G401.6 (cell line): ENCODE measurements at regions not wholly inside any gene's neighbourhood (a gene's known extent, or its start where the extent isn't known, plus 50 kb on each side); places are given as distances from the start of the nearest gene placed in this dataset.
"Not testable (repeated sequence)": the region's sequence is repeated elsewhere in the genome, so short reads cannot be mapped to it uniquely, and the experiment has no call there.

ENCODE experiments used
- FAIRE-seq: peaks from 2 replicates; lab custom pipeline; 2012; peaks lifted over from hg19 to GRCh38; lab: Jason Lieb, UNC

DNA sequence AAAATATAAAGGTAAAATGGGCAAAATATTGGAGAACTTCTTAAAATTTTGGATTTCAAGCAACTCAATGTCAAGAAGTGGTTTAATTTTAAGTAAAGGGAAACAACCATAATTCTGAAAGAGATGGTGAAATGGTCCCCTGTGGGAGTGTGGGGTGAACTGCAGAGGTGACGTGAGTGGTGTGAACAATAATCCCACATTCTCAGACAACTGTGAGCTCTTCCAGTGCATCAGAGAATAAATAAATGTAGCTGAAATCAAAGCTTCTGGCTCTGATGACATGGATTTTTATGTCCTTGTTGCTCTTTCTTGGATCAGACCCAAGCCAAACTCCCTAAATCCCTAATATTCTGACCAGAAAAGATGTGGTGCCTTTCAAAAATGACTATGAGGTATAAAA lies 672.7 kb downstream of the ZEB2 start:
- FAIRE-seq, result no peak

DNA sequence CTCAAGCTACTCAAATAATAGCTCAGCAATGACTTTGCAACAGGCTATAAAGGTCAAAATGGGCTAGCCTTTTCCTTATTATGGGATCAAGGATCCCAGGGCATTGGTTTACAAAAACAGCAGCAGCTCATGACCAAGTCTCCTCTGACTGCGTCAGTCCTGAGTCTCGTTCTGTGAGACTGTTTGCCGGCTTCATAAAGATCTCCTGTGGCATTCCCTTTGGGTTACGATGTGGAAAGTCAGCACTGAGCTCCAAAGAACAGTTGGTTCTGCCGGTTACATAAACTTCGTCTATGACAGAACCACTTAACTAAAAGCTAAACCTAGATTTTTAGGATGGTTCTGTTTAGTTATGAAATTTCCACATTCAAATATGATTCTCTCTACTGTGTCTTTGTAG lies 674.9 kb downstream of the ZEB2 start:
- FAIRE-seq, result no peak

DNA sequence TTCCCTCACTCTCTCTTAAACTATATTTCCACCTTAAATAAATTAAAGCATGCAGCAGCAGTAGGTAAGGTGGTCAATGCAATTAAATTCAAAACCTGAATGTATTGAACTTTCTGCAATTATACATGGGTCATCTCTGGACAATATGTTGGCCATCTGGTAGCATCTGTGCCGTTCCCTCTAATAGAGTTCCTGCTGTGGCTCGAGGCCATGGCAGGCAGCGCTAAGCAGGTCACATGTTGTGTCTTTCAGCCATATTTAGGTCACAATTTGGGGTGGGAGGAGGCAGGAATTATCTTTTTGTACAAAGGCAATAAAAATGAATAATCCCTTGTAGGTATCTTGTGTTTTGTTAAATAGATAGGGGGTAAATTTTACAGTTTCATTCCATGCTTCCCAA lies 676.2 kb downstream of the ZEB2 start:
- no peak for FAIRE-seq

DNA sequence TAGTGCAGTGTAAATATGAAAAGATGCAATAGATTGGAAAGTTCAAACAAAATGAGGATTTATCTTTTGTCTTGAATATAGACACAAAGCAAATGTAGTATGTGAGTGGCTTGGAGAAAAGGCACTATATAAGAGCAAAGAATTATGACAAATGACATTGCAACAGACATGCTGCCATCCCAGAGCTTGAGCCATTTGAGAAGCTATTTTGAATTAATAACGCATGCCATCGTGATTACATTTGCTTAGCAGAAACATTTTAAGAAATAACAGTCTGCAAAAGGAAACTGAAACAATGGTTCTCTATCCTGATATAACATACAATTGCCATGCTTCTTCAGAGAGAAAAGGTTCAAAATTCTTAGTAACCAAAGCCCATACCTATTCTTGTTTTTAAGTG lies 677.1 kb downstream of the ZEB2 start:
- no peak for FAIRE-seq

DNA sequence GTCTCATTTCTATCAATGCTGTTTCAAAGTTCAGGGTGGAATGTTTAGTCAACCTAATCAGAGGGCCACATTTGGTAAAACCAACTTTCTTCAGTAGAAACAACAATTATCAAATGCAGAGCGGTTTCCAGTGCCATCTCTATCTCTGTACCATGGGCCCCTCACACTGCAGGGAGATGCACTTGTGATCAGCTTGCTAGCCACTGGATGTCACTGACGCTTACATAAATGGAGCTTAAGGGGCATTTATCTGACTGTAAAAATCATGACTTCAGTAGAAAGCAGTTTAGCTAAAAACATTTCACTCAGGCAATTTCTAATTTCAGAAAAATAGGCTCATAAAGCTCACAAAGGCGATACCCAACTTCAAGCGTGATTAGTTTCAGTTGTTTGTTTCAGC lies 678.0 kb downstream of the ZEB2 start:
- no peak for FAIRE-seq

DNA sequence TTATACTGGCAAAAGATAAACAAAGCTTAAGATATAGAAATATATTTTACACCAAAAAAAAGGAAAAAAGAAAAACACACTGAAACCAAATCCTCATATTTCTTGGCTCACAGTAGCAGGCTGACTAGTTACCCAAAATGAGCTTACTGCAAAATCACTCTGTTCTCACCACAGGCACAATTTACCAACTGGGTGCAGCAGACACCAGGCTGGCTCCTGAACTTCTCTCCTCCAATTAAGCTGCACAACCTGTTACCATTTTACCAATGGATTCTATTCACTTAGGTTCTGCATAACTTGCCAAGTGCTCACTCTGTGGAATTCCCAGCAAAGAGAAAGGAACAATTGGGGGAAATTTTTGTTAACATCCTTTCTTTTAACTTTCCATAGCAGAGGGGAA lies 679.3 kb downstream of the ZEB2 start:
- FAIRE-seq, result no peak

DNA sequence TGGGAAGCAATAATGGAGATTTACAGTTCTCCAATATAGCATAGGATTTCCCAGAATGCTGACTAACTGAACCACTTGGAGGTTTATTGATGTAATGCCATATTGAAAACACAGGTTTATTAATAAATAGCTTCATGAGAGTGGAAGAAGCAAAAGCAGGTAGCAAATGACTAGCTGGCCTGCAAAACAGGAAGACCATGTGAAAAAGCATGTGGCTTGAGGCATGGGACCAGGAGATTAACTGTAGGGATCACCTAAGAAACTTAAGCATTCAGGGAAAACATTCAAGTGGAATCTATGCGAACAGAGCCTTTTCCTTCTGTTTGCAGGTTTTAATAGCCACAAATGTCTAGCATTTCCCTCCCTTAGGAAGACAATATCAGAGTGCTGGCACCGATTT lies 679.7 kb downstream of the ZEB2 start:
- FAIRE-seq, result no peak

DNA sequence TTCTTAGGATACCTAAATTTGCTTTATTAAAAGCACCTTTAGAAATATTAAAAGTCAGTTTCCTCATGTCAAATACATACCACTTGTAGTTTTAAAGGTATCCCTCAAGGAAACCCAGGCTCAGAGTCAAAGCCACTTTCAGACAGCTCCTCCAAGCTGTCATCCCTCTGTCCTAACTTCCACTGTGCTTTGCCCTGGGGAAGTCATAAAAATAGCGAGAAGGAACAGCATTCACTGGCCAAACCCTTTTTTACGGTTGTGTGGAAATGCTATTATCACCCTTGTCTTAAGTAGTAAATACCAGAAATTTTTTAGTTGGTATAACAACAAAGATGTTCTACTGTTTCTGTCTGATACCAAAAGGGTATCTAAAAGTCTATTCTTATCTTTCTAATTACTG lies 680.5 kb downstream of the ZEB2 start:
- no peak for FAIRE-seq

DNA sequence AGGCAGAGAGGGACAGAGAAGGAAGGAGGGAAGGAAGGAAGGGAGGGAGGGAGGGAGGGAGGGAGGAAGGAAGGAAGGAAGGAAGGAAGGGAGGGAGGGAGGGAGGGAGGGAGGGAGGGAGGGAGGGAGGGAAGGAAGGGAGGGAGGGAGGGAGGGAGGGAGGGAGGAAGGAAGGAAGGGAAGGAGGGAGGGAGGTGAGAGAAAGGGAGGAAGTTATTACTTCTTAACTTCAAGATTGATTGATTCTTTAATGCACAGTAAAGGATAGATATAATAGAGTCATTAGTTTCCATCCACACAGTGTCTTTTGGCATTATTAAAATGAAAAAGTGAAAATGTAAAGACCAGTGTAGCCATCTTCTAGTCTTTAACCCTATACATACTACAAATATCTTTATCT lies 682.9 kb downstream of the ZEB2 start:
- not testable (repeated sequence) for FAIRE-seq

DNA sequence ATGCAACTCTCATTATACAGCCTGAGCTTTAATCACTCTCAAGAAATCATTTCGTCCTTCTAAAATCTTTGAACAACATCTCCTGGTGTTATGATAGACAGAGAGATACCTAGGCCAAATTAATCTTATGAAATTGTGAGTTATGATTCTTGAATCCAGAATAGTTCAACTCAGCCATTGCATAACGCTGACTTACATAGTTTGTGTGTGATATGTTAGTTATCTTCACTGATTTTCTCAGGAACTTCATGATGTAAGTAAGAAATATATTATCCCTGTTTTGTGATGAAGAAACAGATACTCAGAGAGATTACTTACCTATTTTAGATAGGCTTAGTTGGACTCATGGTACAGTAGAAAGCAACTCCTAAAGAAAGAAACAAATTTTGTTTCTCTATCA lies 684.4 kb downstream of the ZEB2 start:
- FAIRE-seq, result no peak

DNA sequence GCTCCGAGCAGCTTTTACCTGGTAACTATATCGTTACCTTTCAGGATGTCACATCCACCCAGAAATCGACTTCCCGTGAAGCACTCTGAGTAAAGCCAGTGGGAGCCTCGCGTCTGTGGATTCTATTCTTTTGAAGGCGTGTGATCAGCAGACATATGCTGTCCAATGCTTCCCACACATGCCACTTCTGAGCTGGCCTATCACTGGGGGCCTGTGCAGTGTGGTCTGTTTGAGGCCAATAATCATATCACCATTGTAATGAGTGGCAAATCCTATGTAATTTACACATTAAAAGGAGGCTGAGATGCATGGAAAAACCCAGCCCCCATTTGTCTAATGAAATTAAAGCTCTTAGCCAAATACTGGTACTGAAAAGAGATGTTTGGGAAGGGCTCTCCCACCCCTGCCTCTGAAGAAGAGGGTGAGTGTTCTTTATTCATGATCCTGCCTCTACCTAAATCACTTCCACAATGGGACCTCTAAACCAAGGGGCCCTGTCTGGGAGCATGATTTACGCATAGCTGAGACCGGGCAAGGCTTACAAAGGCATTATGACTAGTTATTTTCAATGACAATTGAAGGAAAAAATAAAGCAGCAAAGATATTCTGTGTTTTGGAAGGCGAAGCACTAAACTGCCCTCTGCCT lies 686.8 kb downstream of the ZEB2 start:
- no peak for FAIRE-seq

DNA sequence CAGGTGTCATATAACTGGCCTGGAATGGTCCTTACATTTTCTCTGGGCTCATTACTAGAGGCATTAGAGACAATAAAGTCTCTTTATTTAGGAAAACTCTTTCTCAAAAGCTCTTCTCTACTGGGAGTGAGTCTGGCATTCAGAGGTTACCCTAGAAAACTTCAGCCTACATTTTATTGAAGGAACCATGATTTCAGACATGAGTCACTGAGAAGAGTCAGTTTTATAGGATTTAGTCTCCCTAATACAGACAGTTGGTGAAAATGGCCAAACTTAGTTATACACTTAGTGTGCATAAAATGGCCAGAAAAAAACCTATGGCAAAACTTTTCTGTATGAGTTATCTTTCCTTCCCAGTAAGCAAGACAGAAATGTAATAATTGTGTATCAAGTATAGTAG lies 689.4 kb downstream of the ZEB2 start:
- no peak for FAIRE-seq

DNA sequence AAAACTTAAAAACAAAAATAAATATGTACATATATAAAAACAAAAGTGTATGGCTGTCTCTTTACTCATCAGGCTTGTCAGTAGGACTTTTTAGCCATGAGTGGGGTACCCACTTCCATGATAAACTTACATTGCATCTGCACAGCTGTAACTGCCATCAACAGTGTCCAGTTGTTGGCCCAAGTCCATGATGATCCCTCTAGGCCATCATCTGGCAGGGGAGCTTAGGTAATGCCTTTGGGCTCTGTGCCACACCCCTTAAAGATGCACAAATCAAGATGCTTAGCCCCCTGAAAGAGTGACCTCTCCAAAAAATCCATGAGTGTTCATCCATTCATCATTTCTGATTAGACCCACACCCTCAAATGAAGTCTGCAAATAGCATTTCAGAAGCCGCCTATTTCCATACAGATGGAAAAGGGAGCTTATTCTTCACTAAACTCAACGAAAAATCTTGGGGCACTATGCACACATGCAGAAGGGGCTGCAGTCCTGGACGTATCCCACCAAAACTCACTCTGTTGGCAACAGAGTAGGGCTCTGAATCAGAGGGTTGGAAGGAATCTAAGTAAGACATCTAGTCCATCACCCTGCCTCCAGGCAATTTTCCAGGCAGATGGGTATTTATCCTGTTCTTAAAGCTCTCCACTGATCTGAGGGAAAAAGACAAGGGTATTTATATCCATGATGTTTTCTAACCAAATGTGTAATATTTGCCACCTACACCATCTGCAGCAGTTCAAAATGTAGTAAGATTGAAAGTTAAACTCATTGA lies 691.0 kb downstream of the ZEB2 start:
- FAIRE-seq, result no peak

DNA sequence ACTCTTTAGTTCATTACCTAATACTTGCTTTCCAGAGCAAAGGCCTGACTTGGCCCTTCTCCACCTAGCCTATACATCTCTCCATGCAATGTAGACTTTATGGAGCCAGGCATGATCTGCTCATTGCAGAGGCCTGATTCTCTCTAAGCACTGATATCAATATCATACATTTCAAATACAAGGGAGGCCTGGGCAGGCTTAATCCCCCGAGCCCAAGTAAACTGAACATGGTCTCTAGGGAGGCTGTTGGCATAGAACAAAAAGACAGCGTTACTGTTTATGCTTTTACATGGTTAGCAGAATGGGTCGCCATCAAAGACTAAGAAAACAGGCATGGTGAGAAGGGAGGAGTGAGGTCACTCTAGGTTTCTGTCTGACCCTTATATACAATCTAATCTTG lies 695.1 kb downstream of the ZEB2 start:
- FAIRE-seq, result no peak

DNA sequence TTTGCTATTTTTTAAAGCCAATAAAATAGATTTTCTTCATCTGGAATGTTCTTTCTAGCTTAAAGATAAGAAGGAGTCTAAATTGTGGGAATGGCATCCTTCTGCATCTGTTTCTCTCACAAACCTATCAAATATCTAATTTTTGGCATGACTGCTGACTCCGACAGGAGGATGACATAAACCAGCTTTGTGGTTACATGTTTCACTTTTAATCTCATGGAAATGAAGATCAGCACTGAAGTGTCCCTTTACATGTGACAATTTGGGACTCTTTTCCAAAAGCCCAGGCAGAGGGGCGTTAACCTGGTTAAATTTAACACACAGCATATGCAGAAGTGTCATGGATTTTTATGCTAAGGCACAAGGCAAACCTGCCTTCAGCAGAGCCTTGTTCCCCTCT lies 694.7 kb downstream of the ARHGAP15 start:
- FAIRE-seq, result no peak

DNA sequence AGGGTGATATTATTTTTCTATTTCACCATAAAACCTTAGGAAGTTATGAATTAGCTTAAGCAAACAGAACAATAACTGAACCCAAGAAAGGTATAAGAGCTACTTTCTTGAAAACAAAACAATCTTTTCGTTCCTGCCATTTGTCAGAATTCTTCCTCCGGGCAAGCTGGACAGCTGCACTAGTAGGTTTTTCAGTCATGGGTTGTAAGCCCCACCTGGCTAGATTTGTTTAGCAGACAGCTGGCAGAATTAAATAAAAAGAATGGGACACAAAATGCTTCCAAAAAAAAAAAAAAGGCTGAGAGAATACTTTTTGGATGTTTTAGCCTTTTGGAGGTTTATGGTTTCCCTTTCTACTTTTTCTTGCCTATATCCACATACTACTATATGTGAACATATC lies 694.1 kb downstream of the ARHGAP15 start:
- no peak for FAIRE-seq

DNA sequence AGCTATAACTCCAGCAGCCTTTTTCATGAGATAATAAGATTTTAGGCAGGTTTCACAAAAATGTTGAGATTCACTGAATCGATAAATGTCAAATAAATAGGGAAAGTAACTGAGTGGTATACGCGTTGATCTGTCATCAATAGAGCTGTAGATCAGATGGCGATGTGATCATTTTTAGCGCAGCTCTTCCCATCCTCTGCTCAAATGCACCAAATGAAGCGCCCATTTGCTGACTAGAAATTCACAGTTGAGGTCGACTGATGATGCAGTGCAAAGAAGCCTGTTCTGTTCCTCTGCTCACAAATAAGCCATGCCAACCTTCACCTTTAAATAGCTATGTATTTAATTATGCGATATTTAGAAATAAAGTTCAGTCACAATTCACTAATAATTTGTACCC lies 693.5 kb downstream of the ARHGAP15 start:
- no peak for FAIRE-seq

DNA sequence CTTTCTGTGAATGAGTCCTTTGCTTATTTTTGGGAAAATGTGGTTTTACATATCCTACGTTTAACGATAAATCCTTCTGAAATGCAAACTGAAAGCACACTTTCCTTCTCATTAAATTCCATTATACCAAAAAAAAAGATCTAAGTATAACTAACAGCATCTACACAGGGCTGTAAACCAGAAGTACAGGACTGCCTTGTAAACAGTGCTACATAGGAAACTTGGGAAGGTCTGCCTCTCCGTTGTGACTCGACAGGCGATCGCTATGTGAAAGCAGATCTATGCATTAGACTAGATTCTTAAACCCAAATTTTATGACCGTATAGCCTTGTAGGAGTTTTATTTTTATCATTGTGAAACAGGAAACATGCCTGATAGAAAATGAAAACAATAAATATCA lies 690.5 kb downstream of the ARHGAP15 start:
- FAIRE-seq, result no peak

DNA sequence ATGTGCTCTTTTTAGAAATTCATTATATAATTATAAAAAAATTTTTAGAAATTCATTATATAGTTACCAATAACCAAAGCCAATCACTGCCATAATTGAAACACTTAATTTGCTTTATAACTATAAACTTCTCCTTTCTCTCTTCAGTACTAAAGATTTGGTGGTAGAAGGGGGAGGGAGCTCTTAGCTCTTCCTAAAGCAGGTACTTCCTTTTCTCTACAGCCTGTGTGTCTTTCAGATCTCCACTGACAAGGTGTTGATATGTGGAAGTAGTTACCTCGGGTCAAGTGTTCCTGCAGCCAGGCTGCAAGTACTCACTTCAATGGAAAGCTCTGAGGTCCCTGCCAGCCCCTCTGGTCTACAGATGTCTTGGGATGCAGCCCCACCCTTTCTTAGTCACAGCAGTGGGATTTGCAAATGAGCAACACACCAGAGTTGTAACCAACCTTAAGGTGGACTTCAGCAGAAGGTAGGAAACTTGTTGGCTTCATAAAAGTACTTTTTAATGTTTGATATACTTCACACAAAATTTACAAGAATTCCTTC lies 690.0 kb downstream of the ARHGAP15 start:
- no peak for FAIRE-seq
